ENCODE measurements at regions not wholly inside any gene's neighbourhood (a gene's known extent, or its start where the extent isn't known, plus 50 kb on each side); places are given as distances from the start of the nearest gene placed in this dataset.

DNA sequence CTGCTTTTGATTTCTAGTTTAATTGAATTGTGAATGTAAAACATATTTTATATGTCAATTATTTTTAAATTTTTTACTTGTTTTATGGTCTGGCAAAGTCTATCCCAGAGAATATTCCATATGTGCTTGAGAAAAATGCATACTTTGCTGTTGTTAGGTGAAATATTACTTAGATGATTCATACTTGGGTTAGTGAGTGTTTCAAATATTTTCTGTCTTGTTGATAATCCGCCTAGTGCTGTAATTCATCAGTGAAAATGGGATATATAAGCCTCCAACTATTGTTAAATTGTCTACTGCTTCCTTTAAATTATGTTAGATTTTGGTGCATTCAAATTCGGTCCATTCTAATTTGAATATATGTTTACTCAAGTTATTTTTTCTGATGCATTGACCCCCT, 395.5 kb downstream of the LRFN5 start:
- DNase-seq = no peak

DNA sequence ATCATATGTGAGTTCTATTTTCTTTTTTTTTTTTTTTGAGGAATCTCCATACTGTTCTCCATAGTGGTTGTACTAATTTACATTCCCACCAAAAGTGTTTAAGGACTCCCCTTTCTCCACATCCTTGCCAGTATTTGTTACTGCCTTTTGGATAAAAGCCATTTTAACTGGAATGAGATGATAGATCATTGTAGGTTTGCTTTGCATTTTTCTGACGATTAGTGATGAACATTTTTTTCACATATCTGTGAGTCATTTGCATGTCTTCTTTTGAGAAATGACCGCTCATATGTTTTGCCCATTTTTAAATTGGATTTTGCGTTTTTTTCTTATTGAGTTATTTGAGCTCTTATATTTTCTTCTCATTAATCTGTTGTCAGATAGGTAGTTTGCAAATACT, 394.8 kb downstream of the LRFN5 start:
- DNase-seq = no peak

DNA sequence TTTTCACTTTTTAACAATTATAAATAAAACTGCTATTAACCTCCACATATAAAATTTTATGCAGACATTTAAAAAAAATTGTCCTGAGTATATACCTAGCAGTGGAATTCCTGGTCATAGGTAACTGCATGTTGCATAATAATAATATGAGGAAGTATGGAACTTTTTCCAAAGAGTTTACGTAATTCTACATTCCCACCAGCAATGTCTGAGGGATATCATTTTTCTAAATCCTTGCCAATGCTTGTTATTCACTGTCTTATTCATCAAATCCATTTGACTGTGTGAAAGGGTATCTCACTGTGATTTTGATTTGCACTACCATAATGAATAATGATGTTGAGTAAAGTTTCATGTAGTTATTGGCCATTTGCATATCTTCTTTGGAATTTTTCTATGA, 393.8 kb downstream of the LRFN5 start:
- DNase-seq = no peak

DNA sequence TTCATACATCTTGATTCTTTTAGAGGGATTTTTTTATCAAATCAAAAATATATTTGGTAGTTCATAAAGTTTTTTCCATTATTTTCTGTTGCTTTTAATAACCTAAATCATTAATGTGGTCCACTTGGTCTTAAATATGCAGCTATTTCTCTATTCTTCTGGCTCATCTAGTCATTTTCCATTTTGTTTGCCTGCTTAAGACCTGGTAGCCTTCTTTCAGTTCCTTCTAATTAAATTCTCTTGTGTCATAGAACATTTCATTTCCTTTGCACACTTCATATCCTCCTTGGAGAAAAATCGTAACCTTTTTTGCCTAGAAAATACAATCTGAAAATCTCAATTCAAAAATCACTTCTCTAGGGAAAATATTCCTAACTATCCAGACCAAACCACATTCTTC, 387.0 kb downstream of the LRFN5 start:
- DNase-seq = no peak

DNA sequence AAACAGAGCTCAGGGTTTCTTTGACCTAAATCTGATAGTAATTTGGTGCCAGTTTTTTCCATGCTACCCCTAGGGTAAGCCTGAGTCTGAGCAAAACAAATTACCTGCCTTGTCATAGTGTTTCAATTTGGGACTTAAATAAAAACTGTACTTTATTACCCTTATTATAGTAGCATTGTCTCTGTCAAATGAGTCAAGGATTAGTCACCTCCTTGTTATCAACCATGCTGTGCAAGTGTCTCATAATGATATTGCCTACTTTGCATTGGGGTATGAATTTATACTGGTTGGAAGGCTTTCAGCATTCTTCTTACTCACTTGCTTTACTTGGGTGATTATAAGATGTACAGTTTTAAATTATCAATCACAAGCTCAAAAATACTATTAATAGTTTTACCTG, 380.0 kb downstream of the LRFN5 start:
- no peak for DNase-seq

DNA sequence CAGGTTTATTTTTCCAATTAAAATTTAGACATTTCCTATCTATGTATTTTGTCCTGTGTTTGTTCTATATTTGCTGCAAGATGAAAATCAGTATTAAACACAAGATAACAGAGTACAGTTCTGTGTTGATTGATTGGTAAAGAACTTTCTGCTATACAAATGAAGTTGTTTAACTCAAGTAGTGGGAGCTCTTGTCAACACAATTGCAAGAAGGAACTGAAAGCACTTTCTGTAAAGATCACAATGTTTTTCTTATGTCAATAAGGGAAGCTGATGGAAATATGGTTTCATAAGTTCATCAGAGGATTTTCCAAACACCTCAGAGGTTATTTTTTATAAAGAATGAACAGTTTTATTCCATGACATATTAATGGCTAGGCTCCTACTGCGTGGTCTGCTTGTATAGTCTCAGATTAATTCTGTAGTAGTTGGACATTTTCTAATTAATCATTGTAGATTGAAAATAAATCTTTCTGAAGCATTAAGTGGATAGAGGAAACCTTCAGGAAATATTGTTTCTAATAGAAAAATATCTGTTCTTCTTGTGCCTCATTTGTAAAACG, 379.5 kb downstream of the LRFN5 start:
- DNase-seq = no peak

DNA sequence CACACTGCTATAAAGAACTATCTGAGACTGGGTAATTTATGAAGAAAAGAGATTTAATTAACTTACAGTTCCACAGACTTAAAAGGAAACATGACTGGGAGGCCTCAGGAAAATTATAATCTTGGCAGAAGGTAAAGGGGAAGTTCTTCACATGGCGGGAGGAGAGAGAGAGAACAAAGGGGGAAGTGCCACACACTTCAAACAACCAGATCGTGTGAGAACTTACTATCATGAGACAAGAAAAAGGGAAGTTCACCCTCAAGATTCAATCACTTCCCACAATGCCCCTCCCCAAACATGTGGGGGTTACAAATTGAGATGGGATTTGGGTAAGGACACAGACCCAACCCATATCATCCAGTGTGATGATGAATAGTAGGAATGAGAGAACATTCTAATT, 366.5 kb downstream of the LRFN5 start:
- DNase-seq = no peak

DNA sequence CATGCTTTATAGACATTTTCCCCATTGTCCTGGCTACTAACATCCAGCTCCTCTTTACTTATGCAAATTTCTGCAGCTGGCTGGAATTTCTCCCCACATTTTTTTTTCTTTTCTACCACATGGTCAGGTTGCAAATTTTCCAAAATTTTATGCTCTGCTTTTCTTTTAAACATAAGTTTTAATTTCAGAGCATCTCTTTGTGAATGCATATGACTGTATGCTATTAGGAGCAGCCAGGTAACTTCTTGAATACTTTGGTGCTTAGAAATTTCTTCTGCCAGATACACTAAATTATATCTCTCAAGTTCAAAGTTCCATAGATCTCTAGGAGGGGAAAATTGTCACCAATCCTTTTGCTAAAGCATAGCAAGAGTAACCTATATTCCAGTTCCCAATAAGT, 365.9 kb downstream of the LRFN5 start:
- DNase-seq = no peak

DNA sequence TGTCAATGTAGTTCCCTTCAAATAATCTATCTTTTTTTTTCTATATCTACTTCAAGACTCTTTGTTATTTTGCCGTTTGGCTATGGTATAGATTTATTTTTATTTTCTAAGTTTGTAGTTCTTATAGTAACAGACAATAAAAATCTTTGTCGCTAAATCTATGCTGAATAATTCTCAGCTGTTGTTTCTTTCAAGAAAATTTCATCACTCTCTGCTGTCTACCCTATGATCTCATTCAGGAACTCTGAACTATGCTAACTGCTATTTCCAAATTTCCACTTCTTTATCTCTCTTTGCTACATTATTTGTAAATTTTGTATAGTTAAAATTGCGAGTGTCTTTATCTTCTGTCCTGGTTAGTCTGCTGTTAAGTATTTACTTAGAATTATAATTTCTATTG, 353.6 kb downstream of the LRFN5 start:
- no peak for DNase-seq

DNA sequence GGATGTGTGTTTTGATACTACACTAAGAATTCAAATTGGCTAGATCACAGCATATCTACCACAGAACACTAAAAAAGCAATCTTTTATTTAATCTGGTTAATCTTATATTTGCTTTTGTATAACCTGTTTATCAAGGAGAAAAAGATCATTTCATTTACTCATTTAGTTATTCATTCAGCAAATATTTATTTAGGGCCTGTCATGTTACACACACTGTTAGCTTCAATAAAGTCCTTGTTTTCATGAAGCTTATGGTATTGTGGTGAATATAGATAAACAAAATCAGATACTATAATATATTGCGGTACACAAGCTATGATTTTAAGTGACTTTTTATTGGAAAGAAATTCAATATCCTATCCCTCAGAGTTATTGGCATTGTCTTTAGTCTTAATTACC, 350.8 kb downstream of the LRFN5 start:
- no peak for DNase-seq

Data from inflammatory macrophage treated with lipopolysaccharide for 1 hour (primary cell).